HepG2 (cell line): ENCODE measurements at regions not wholly inside any gene's neighbourhood (a gene's known extent, or its start where the extent isn't known, plus 50 kb on each side); places are given as distances from the start of the nearest gene placed in this dataset.
"Not testable (repeated sequence)": the region's sequence is repeated elsewhere in the genome, so short reads cannot be mapped to it uniquely, and the experiment has no call there.

Experiments used
- ATF1 ChIP-seq: IDR thresholded peaks from 2 replicates; pipeline ENCODE4 v1.6.1; 2016; ENCODE audit warnings: mild to moderate bottlenecking, control low read depth
- ATRX ChIP-seq: sonication (generic); formaldehyde crosslinking; IDR thresholded peaks from 2 replicates; pipeline ENCODE4 v1.4.0; 2020; ENCODE audit warnings: missing genetic modification reagents, borderline replicate concordance
- MXD4 ChIP-seq: IDR thresholded peaks from 2 replicates; pipeline ENCODE4 v1.6.1; 2016; ENCODE audit warnings: mild to moderate bottlenecking, missing biosample characterization, missing genetic modification reagents
- ZNF841 ChIP-seq: sonication (generic); formaldehyde crosslinking; IDR thresholded peaks from 2 replicates; pipeline ENCODE4 v1.8.1; 2023; ENCODE audit warnings: missing genetic modification reagents, borderline replicate concordance

DNA sequence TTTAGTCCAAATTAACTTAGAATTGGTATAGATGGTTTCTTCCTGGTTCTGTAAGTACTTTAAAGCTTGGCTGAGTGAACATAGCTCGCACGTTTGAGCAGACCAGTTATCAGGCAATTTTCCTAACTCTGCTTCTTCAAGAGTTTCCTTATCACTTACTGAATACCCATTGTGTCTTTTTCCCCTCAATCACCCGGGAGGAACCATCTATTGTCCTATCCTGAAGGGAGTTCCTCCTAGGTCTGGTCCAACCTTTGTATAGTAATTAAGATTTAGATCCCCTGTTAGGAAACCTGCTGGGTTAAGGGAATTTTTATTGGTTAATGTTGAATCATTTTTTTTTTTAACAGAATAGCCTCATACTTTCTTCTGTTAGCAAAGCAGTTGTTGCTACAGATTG is 1215.0 kb upstream of the ATXN8OS start:
- TF ChIP-seq MXD4, ATF1, ZNF841, ATRX (CRISPR knock-in tag): not testable (repeated sequence)
